Dermis microvascular lymphatic vessel endothelial cell (primary cell): ENCODE measurements at regions not wholly inside any gene's neighbourhood (a gene's known extent, or its start where the extent isn't known, plus 50 kb on each side); places are given as distances from the start of the nearest gene placed in this dataset.

ENCODE experiments used
- DNase-seq, 2 donors: peaks; one replicate each; pipeline versions ENCODE4 v3.0.0 to v3.0.0-alpha.2; 2010; ENCODE audit warnings: low read depth in 2 of 2

GRCh38 chr16:86088287-86088686 lies 189.3 kb downstream of the IRF8 start:
- no peak for DNase-seq

DNA sequence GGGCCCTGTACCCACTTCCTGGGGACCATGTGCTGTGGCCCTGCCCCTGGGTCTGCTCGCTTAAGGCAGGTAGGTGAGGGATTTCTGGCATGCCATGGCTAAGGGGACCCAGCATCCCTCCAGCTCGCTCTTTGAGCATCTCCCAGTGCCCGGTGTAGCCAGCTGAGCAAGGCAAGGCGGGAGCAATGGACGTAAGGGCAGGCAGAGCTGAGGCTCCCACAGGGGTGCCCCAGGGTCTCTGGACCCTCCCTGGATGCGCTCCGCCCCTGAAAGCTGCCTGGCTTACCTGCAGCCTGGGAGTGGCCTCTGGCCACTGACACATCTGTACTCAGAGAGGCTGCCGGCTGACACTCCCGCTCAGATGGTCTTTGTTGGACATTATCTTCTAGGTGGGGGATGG lies 189.9 kb downstream of the IRF8 start:
- DNase-seq, result no peak

GRCh38 chr16:86089334-86089900 lies 190.5 kb downstream of the IRF8 start:
- DNase-seq, result no peak

GRCh38 chr16:86089991-86090390 lies 191.0 kb downstream of the IRF8 start:
- DNase-seq, result no peak

DNA sequence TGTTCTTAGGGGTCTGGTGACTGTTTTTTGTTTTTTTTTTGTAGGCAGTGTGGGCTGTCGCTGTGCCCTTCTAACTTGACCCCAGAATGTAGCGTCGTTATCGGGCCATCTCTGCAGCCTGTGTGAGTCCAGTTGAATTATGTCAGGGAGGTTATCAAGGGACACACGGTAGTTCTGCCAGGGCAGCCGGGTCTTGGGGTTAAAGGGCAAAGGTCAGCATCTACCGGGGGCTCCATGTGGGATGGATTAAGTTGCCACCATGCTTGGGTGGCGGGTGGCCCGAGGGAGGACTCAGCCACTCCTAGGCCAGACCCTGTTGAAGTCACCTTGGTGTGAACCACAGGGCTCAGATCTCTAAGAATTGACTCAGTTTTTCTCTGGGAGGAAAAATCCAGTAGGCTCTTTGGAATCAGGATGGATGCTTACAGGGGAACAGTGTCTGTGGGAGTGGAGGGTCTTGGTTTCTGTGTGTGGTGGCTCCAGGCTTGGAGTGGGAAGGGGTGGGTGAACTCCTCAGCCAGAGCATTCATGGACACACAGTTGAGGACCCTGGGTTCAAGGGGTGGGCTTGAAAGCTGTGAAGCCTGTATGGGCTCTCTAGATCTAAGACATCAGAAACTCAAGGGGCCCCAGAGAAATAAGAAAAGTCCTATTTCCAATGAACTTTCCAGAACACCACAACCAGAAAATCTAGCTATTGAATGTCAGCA lies 191.7 kb downstream of the IRF8 start:
- no peak for DNase-seq

- DNase-seq, result no peak
These were observed 193.0 kb downstream of the IRF8 start for GRCh38 chr16:86091976-86092375.

- no peak for DNase-seq
These were observed 193.9 kb downstream of the IRF8 start for GRCh38 chr16:86092586-86093480.

GRCh38 chr16:86093801-86094750 lies 195.1 kb downstream of the IRF8 start:
- no peak for DNase-seq

- DNase-seq, result no peak
These were observed 196.3 kb downstream of the IRF8 start for GRCh38 chr16:86095131-86095752.

DNA sequence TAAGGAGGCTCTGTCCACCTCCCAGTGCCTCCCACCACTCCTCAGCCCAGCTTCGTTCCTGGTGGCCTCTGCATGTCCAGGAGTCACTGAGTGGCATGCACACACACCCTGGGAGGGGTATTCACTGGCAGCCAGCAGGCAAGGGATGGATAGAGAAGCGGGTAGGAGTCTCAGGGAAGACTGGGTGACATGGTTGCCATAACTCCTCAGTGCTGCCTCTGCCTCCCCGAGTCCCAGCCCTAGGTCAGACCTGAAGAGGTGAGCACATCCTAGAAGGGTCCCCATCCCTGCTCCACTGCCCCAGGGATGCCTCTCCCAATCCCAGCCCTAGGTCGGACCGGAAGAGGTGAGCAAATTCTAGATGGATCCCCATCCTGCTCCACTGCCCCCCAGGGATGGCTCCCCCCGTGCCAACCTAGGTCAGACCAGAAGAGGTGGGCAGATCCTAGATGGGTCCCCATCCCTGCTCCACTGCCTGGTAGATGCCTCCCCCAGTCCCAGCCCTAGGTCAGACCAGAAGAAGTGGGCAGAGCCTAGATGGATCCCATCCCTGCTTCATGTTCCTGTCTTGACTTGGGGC lies 197.0 kb downstream of the IRF8 start:
- DNase-seq, result no peak

DNA sequence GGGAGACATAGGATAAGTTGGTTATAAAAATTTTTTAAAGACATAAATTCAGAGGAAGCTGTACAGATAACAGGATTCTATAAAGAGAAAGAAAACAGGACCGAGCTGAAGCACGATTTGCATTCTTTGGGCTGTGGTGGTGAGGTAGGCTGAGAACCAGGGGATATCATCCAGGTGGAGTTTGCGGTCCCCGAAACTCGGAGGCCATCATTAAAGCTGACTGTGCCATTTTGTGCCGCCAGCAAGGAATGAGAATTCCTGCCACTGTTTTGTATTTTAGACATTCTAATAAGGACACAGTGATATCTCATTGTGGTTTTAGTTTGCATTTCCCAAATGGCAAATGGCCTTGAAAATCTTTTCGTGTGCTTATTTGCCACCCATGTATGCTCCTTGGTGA lies 197.9 kb downstream of the IRF8 start:
- no peak for DNase-seq

DNA sequence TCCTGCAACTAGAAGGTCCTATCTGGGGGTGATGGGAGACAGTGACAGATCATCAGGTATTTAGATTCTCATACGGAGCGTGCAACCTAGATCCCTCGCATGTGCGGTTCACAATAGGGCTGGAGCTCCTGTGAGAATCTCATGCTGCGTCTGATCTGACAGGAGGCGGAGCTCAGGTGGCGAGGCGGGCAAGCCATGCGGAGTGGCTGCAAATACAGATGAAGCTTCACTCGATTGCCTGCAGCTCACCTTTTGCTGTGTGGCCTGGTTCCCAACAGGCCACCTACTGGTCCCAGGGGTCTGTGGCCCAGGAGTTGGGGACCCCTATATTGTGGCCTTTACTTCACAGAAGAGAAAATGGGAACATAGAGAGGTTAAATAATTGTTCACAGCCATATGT lies 200.4 kb downstream of the IRF8 start:
- DNase-seq, result no peak

DNA sequence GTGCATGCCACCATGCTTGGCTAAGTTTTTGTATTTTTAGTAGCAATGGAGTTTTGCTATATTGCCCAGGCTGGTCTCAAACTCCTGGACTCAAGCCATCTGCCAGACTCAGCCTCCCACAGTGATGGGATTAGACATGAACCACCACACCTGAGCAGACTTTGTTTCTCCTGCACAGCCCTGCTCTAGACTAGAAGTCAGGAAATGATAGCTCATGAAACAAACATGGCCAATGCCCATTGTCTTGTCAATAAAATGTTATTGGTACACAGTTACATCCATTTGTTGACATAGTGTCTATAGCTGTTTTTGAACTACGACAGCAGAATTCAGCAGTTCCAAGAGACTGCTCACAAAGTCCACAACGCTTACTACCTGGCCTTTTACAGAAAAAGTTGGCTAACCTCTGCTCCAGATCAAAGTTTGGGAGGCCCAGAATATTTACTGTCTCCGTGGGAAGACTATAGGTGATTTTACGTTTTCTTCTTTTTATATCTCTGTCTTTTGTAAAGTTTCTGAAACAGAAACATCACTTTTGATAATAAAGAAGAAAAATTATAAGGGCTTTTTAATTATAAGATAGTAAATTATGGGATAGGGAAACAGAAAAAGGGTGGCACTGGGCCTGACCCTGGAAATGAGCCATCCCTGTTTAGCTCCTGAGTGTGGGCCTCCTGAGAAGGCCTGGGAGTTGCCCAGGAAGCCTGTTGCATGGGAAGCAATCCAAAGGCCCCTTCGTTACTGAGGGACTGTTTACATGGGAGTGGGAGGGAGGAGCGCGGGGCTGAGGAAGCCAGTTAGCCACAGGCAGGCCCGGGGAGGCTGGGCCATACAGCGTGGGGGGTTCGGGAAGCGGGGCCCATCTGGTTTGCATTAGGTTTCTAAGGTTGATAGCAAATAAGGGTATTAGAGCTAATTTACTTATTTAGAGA lies 201.5 kb downstream of the IRF8 start:
- no peak for DNase-seq

DNA sequence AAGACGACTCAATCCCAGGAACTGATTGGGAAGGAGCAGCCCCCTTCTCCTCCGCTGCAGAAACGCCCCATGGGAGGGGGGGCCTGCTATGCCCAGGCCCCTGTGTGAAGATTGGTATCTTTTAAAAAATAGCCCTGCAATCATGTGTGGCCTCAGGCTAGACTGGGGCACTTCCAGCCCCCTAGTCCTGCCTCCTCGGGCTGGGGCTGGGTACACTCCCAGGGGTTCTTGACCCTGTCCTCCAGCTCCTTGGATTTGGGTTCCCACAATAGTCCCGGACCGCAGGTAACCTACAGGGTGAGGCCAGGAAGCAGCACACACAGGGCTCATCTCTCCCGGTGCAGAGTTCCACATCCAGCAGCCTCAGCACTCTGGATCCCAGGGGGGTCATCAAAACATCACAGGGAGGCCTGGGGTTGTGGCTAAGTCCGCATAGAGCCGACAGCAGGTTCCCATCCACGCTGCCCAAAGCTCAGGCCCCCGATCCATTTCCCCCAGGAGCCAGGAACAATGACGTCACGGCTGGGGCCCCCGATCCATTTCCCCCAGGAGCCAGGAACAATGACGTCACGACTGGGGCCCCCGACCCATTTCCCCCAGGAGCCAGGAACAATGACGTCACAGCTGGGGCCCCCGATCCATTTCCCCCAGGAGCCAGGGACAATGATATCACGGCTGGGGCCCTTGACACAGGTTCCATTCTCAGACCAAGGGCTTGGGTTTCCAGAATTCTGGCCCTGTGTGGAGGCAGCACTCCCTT lies 202.4 kb downstream of the IRF8 start:
- DNase-seq, result no peak

- no peak for DNase-seq
These were observed 202.9 kb downstream of the IRF8 start for GRCh38 chr16:86101897-86102157.

DNA sequence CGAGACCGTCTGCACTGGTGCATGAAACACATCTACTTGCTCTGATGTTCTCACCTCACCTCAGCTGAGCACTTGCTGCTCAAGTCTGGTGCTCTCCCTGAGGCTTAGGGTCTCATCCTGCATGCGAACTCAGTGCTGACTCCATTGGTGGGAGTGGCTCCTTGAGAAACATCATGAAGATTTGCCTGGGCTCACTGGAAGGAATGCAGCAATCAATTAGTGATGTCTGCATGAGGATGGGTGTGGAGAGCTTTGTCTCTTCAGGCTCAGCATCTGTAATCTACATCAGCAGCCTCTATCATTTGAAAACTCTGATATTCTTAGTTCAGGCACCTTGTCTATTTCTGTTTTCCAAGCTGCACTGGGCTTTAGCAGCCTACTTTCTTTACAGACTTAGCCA lies 204.4 kb downstream of the IRF8 start:
- no peak for DNase-seq

DNA sequence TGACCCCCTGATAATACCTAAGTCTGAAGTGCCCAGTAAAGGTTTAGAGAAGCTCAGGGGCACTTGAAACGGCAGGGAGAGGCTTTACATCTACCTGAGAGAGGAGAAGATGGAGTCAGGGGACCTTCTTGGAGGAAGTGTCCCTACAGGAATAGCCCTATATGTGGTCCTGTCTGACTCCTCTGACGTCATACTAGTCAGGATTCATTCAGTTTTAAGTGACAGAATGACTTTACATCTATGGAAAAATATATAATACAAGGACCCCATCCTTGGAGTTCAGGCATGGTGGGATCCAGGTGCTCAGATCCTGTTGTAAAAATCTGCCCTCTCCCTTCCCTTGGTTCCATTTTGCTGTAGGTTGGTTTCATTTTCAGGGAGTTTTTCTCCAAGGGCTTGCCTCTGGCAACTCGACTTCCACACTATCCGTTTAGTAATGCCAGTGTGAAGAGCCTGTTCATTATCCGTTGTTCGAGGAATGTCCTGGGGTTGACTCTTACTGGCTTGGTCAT lies 205.6 kb downstream of the IRF8 start:
- DNase-seq, result no peak

DNA sequence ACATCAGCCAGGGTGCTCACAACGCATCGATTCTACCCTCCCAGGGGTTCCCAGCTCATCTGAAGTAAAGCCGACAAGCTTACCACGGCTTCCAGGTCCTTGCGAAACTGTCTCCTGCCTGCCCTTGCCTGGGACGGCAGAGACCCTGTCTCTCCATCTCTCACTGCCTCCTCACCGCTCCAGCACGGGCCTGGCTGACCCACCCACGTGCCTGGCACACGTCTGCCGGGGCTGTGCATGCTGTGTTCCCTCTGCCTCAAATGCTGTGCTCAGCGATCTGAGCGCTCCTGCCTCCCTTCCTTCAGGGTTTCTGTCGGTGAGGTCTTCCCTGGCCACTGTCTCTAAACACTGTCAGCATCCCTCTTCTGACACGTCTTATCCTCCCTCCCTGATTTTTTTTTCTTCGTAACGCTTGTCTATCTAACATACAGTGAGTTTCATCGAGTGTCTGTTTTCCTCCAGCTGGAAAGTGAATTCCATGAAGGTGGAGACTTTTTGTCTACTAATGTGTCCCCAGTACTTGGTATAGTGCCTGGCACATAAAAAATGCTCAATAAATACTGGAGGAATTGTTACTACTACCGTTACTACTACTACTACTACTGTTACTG lies 208.4 kb downstream of the IRF8 start:
- DNase-seq, result no peak
